ENCODE measurements at regions not wholly inside any gene's neighbourhood (a gene's known extent, or its start where the extent isn't known, plus 50 kb on each side); places are given as distances from the start of the nearest gene placed in this dataset.

- 66 to 71% methylated on average over 4 of the region's 4 CpGs for WGBS, 2 donors (ENCODE audit: low coverage in 1 of 2)
- TF ChIP-seq CTCF (IDR thresholded peaks at IDR 0.05), result no peak
- no peak for TF ChIP-seq POLR2A (IDR thresholded peaks at IDR 0.05)
- no peak for TF ChIP-seq POLR2AphosphoS5 (IDR thresholded peaks at IDR 0.05)
- TF ChIP-seq EP300 (IDR thresholded peaks at IDR 0.05), result no peak
- Histone ChIP-seq H3K4me3 (no peak overlapping the region), H3K4me1 (no peaks in the 10 kb centered on the region), H3K27me3 (no peaks in the 10 kb centered on the region), H3K36me3 (no peaks in the 10 kb centered on the region), H3K9me3 (no peaks in the 10 kb centered on the region), H3K27ac (no peak overlapping the region)
- ATAC-seq, result no peak
Measured at GRCh38 chr7:91674470-91674869, 206.0 kb downstream of the MTERF1 start.

GRCh38 chr7:91681718-91682117 lies 198.8 kb downstream of the MTERF1 start:
- Histone ChIP-seq H3K27ac (no peak overlapping the region), H3K9me3 (peaks cover 0 to 31% (median 0%) of the 10 kb centered on the region in 3 donors), H3K36me3 (no peaks in the 10 kb centered on the region), H3K4me3 (no peak overlapping the region), H3K27me3 (no peaks in the 10 kb centered on the region), H3K4me1 (no peaks in the 10 kb centered on the region)
- no peak for ATAC-seq
- WGBS, 2 donors (ENCODE audit: low coverage in 1 of 2), result 97% methylated on average over 3 of the region's 3 CpGs; no CpG with 5 or more reads in 1 of the 2 donors
- TF ChIP-seq POLR2AphosphoS5 (IDR thresholded peaks at IDR 0.05) (no peak), POLR2A (IDR thresholded peaks at IDR 0.05) (no peak)

- H3K4me1 ChIP-seq, result no peaks in the 10 kb centered on the region
- no peak overlapping the region for H3K4me3 ChIP-seq
- TF ChIP-seq POLR2AphosphoS5 (IDR thresholded peaks at IDR 0.05), result no peak
- TF ChIP-seq CTCF (IDR thresholded peaks at IDR 0.05), result no peak
- no peak for TF ChIP-seq EP300 (IDR thresholded peaks at IDR 0.05)
- TF ChIP-seq POLR2A (IDR thresholded peaks at IDR 0.05), result no peak
- no peak overlapping the region for H3K27ac ChIP-seq
- H3K9me3 ChIP-seq, result peaks cover 0 to 31% (median 0%) of the 10 kb centered on the region in 3 donors
- no peaks in the 10 kb centered on the region for H3K27me3 ChIP-seq
- no peaks in the 10 kb centered on the region for H3K36me3 ChIP-seq
- no peak for ATAC-seq
Measured at GRCh38 chr7:91683823-91684222, 196.7 kb downstream of the MTERF1 start.

- WGBS, 2 donors (ENCODE audit: low coverage in 1 of 2), result 45 to 80% methylated on average over 1 of the region's 1 CpG
- H3K4me1 ChIP-seq, result no peaks in the 10 kb centered on the region
- peaks cover 0 to 22% (median 0%) of the 10 kb centered on the region in 3 donors for H3K9me3 ChIP-seq
- no peak for ATAC-seq
- TF ChIP-seq EP300 (IDR thresholded peaks at IDR 0.05), result no peak
- no peak for TF ChIP-seq POLR2A (IDR thresholded peaks at IDR 0.05)
- TF ChIP-seq POLR2AphosphoS5 (IDR thresholded peaks at IDR 0.05), result no peak
- no peak for TF ChIP-seq CTCF (IDR thresholded peaks at IDR 0.05)
- H3K4me3 ChIP-seq, result no peak overlapping the region
- H3K27ac ChIP-seq, result no peak overlapping the region
- H3K36me3 ChIP-seq, result no peaks in the 10 kb centered on the region
- H3K27me3 ChIP-seq, result no peaks in the 10 kb centered on the region
Measured at GRCh38 chr7:91685544-91685943, 195.0 kb downstream of the MTERF1 start.

- peaks cover 0 to 11% (median 4%) of the 10 kb centered on the region in 3 donors for H3K4me1 ChIP-seq
- H3K4me3 ChIP-seq, result no peak overlapping the region
- no peaks in the 10 kb centered on the region for H3K9me3 ChIP-seq
- ATAC-seq, result no peak
- H3K36me3 ChIP-seq, result no peaks in the 10 kb centered on the region
- H3K27ac ChIP-seq, result no peak overlapping the region
- 17 to 31% methylated on average over 1 of the region's 1 CpG for WGBS, 2 donors (ENCODE audit: low coverage in 1 of 2)
- no peaks in the 10 kb centered on the region for H3K27me3 ChIP-seq
- TF ChIP-seq EP300 (IDR thresholded peaks at IDR 0.05) (no peak), CTCF (IDR thresholded peaks at IDR 0.05) (no peak), POLR2AphosphoS5 (IDR thresholded peaks at IDR 0.05) (no peak), POLR2A (IDR thresholded peaks at IDR 0.05) (no peak)
Measured at GRCh38 chr7:91690541-91691070, 189.9 kb downstream of the MTERF1 start.

Measured in gastroesophageal sphincter (tissue), 4 donors.